ENCODE measurements at regions not wholly inside any gene's neighbourhood (a gene's known extent, or its start where the extent isn't known, plus 50 kb on each side); places are given as distances from the start of the nearest gene placed in this dataset.

DNA sequence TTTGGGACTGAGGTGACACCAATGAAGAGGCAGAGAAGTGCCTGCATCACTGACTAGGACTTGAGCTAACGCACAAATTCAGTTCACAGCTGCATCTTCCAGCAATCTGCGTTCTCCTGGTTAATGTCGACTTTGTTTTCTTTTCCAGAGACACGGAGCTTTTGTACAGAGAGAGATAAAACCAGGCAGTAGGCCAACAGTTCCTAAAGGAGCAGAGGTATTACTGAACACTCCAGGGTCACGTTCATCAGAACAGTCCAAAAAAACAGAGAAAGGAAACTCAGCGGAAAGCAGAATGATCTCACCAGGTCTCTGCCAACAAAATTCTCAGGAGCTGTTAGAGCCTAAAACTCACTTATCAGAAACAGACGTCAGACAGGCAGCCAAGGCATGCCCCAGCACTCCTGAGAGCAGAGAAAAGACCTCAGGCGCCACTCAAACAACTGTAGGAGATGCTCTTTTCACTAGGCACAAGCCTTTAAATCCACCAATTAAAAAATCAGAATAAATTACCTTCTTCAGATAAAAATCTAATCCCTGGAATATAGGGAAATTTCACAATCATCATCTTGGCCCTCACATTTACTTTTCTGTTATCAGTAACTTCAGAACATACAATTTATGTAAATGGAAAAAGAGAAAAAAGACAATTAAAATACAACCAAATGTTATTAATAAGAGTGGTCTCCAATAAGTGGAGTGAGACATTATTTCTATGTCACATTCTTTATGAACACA lies 95.9 kb upstream of the SPTBN1 start:
- no peak for DNase-seq (ENCODE audit: low spot score)

GRCh38 chr2:54364409-54364808 lies 91.7 kb upstream of the SPTBN1 start:
- DNase-seq (ENCODE audit: low spot score) = no peak

DNA sequence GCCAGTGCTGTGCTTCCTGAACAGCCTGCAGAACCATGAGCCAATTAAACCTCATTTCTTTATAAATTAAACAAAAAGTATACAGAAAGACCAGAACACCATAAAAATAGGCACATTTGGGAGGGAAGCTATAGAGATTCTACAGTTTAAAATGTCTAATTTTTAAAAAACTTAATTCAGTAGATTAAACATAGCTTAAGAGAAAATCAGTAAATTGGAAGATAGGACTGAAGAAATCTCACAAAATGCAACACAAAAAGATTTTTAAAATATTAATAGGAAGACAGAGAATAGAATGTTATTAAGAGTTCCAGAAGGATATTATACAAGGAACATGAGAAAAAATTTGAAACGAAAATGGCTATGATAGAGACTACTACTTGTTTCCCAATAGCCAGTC lies 90.5 kb upstream of the SPTBN1 start:
- DNase-seq (ENCODE audit: low spot score) = no peak

DNA sequence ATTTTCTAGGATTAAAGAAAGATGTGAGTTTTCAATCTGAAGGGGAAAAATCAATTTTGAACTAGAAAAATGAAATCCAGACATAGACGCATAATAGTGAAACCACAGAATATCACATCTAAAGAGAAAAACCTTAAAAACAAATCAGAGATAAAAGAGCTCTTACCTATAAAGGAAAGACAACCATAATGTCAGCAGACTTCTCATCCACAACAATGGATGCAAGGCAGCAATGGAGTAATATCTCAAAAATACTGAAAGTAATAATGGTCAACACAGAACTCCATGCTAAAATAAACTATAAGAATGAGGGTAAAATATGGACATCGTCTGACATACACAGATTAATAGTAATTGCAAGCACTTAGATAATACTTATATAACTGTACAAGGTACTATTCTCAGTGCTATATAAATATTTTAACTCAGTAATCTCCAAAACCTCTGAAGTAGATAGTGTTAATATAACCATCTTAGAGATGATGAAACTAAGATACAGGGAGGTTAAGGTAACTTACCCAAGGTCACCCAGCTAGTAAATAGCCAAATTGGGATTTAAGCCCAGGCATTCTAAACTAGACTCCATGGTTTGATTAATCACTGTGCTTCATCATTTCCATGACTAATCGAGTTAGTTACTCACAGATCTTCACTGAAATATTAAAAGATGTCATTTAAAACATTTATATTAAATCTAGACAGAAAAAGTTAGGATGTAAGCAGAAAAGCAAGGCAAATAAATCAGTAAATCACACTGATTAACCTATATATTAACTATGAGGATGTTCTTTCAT lies 89.4 kb upstream of the SPTBN1 start:
- DNase-seq (ENCODE audit: low spot score) = no peak

- DNase-seq (ENCODE audit: low spot score) = no peak
These were observed 85.6 kb upstream of the SPTBN1 start for GRCh38 chr2:54370405-54371104.

- DNase-seq (ENCODE audit: low spot score) = no peak
These were observed 84.6 kb upstream of the SPTBN1 start for GRCh38 chr2:54371460-54372065.

GRCh38 chr2:54372361-54372760 lies 83.8 kb upstream of the SPTBN1 start:
- no peak for DNase-seq (ENCODE audit: low spot score)

DNA sequence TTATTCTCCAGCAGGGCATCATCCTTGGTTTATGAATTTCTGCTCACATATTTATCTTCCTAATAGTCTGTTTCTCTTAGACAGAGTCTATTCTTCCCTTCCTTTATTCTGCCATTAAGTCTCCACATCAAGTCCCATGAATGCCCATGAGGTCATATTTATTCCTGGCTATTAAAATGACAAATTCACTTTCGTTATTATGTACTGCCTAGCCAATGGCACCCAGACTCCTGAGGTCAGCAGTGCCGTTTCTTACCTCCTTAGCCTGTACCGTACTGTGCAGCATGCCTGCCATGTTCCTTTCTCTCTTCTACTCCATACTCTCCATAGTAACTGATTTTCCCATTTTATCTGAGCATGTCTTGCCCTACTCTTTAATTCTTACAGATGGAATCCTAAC lies 82.3 kb upstream of the SPTBN1 start:
- no peak for DNase-seq (ENCODE audit: low spot score)

GRCh38 chr2:54374591-54375364 lies 81.3 kb upstream of the SPTBN1 start:
- DNase-seq (ENCODE audit: low spot score) = no peak

- no peak for DNase-seq (ENCODE audit: low spot score)
These were observed 78.7 kb upstream of the SPTBN1 start for GRCh38 chr2:54377451-54377850.

- DNase-seq (ENCODE audit: low spot score) = no peak
These were observed 78.1 kb upstream of the SPTBN1 start for GRCh38 chr2:54377901-54378493.

DNA sequence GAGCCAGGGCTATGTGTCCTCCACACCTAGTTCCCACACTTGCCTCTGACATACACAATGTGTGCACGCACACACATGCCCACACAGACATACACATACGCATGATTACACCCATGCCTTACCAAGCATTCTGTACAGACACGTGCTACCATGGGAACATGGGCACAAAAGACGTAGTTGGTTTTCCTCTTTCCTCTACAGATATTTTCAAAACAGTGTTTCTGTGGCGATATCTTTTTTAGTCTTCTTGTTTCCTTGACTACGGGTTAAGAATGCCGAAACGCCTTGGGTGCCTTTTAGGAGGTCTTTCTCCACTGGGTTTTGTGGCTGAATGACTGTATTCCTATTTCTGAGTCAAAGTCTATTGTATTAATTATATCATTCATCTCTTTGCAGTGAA lies 75.5 kb upstream of the SPTBN1 start:
- DNase-seq (ENCODE audit: low spot score) = no peak

- no peak for DNase-seq (ENCODE audit: low spot score)
These were observed 74.8 kb upstream of the SPTBN1 start for GRCh38 chr2:54381293-54381692.

- no peak for DNase-seq (ENCODE audit: low spot score)
These were observed 73.5 kb upstream of the SPTBN1 start for GRCh38 chr2:54382601-54383000.

GRCh38 chr2:54384301-54385203 lies 71.6 kb upstream of the SPTBN1 start:
- DNase-seq (ENCODE audit: low spot score) = no peak

- DNase-seq (ENCODE audit: low spot score) = no peak
These were observed 70.9 kb upstream of the SPTBN1 start for GRCh38 chr2:54385271-54385670.

DNA sequence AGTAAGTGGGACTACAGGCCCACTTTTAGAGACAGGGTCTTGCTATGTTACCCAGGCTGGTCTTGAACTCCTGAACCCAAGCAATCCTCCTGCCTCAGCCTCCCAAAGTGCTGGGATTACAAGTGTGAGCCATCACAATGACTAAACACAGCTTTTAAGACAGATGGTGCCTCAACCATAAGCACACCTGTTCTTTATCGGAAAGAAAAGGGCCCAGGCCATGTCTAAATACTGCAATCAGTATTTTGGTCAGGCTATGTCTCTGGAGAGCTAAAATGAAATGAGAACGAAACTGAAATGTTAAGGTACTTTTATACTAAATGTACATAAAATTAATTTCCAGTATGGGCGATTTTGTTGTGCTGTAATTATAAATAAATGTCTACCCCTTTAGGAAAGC lies 69.5 kb upstream of the SPTBN1 start:
- DNase-seq (ENCODE audit: low spot score) = no peak

- no peak for DNase-seq (ENCODE audit: low spot score)
These were observed 68.8 kb upstream of the SPTBN1 start for GRCh38 chr2:54387059-54387991.

DNA sequence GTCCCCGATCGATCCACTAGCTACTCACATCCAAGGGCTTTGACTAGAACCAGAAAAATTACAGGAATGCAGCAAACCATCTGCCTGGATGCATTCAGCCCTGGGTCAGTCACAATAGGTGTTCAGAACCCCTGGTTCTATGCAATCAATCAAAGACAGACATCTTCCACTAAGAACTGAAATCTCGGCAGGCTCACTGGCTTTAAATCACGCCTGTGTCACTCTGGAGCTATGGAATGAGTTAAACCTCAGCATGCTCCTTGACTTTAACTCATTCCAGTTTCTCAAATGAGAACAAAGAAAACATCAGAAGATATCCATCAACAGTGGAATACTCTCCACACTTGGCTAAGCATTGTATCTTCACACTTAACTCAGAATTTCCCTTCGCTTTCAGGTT lies 68.1 kb upstream of the SPTBN1 start:
- DNase-seq (ENCODE audit: low spot score) = no peak

All from D341Med (cell line).